Esophagus muscularis mucosa (tissue), 3 donors: ENCODE measurements at regions not wholly inside any gene's neighbourhood (a gene's known extent, or its start where the extent isn't known, plus 50 kb on each side); places are given as distances from the start of the nearest gene placed in this dataset.

Experiments
- POLR2A ChIP-seq: fragments of 450-650 bp; IDR thresholded peaks from one replicate; pipeline ENCODE4 v1.6.1; 2017; ENCODE audit warnings: antibody characterized with exemption, moderate library complexity, mild to moderate bottlenecking, low read depth
- TF ChIP-seq, protein P1 (sequence below), 3 experiments: fragments of 200-600 bp in 2 of 3; fragments of 450-650 bp in 1 of 3; sonication (generic) in 2 of 3; IDR thresholded peaks; one replicate each; pipeline ENCODE4 v1.5.1; 2017 to 2019; ENCODE audit warnings: antibody characterized with exemption in 3 of 3, mild to moderate bottlenecking in 2 of 3, moderate library complexity in 1 of 3

DNA sequence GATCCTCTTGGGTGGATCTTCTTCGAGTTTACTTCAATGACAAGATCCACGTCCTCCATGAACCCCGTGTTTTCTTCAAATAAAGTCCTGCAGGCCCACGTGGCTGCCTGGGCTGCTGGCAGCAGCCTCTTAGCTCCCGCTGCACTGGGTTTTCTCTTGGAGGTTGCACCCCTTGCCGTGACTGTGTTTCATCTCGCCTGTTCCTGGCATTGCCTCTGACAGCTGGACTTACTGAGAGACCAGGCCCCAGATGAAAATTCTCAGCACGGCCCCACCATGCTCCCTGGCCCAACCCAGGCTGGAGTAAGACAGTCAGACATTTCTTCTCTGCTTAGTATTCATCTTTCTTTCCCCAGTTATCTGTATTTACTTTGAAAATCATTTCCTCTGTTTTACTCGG, 274.8 kb upstream of the RUNX1 start:
- TF ChIP-seq POLR2A = no peak
- TF ChIP-seq, protein P1, sequence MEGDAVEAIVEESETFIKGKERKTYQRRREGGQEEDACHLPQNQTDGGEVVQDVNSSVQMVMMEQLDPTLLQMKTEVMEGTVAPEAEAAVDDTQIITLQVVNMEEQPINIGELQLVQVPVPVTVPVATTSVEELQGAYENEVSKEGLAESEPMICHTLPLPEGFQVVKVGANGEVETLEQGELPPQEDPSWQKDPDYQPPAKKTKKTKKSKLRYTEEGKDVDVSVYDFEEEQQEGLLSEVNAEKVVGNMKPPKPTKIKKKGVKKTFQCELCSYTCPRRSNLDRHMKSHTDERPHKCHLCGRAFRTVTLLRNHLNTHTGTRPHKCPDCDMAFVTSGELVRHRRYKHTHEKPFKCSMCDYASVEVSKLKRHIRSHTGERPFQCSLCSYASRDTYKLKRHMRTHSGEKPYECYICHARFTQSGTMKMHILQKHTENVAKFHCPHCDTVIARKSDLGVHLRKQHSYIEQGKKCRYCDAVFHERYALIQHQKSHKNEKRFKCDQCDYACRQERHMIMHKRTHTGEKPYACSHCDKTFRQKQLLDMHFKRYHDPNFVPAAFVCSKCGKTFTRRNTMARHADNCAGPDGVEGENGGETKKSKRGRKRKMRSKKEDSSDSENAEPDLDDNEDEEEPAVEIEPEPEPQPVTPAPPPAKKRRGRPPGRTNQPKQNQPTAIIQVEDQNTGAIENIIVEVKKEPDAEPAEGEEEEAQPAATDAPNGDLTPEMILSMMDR (IDR thresholded peaks at IDR 0.05) = no peak
